ENCODE measurements at regions not wholly inside any gene's neighbourhood (a gene's known extent, or its start where the extent isn't known, plus 50 kb on each side); places are given as distances from the start of the nearest gene placed in this dataset.

- no peak for TF ChIP-seq POLR2A (IDR thresholded peaks at IDR 0.05)
- TF ChIP-seq CTCF (IDR thresholded peaks at IDR 0.05) = no peak
- intact Hi-C loops (cut with DNase I) = no loop called here
- Histone ChIP-seq H3K27ac (no peak overlapping the region), H3K27me3 (no peaks in the 10 kb centered on the region), H3K9me3 (peaks cover 0 to 13% (median 0%) of the 10 kb centered on the region in 3 donors), H3K4me3 (no peak overlapping the region), H3K4me1 (no peaks in the 10 kb centered on the region), H3K36me3 (no peaks in the 10 kb centered on the region)
- DNase-seq = no peak
- WGBS, 2 donors = 49 to 94% methylated on average over 3 of the region's 3 CpGs
Observed at GRCh38 chr3:104526901-104527401, 839.8 kb upstream of the ALCAM start.

GRCh38 chr3:104530934-104531333 is 835.8 kb upstream of the ALCAM start:
- 74 to 88% methylated on average over 3 of the region's 8 CpGs for WGBS, 2 donors
- intact Hi-C loops (cut with DNase I) = no loop called here
- no peak overlapping the region for H3K4me3 ChIP-seq
- H3K27me3 ChIP-seq = no peaks in the 10 kb centered on the region
- H3K9me3 ChIP-seq = peaks cover 0 to 20% (median 0%) of the 10 kb centered on the region in 3 donors
- no peaks in the 10 kb centered on the region for H3K36me3 ChIP-seq
- TF ChIP-seq POLR2A (IDR thresholded peaks at IDR 0.05) (no peak), CTCF (IDR thresholded peaks at IDR 0.05) (no peak)
- DNase-seq = no peak
- H3K27ac ChIP-seq = no peak overlapping the region
- no peaks in the 10 kb centered on the region for H3K4me1 ChIP-seq

GRCh38 chr3:104536715-104537114 is 830.0 kb upstream of the ALCAM start:
- no peak overlapping the region for H3K27ac ChIP-seq
- no peak for DNase-seq
- H3K36me3 ChIP-seq = no peaks in the 10 kb centered on the region
- TF ChIP-seq POLR2A (IDR thresholded peaks at IDR 0.05) (no peak), CTCF (IDR thresholded peaks at IDR 0.05) (no peak)
- no peaks in the 10 kb centered on the region for H3K27me3 ChIP-seq
- H3K4me3 ChIP-seq = no peak overlapping the region
- H3K4me1 ChIP-seq = no peaks in the 10 kb centered on the region
- intact Hi-C loops (cut with DNase I) = no loop called here
- peaks cover 0 to 9% (median 0%) of the 10 kb centered on the region in 3 donors for H3K9me3 ChIP-seq

- Histone ChIP-seq H3K4me3 (no peak overlapping the region), H3K27me3 (no peaks in the 10 kb centered on the region), H3K4me1 (no peaks in the 10 kb centered on the region), H3K36me3 (no peaks in the 10 kb centered on the region), H3K27ac (no peak overlapping the region), H3K9me3 (peaks cover 0 to 3% (median 0%) of the 10 kb centered on the region in 3 donors)
- WGBS, 2 donors = 78 to 87% methylated on average over 3 of the region's 3 CpGs
- no peak for DNase-seq
- intact Hi-C loops (cut with DNase I) = no loop called here
- TF ChIP-seq POLR2A (IDR thresholded peaks at IDR 0.05) = no peak
- no peak for TF ChIP-seq CTCF (IDR thresholded peaks at IDR 0.05)
Observed at GRCh38 chr3:104537323-104537722, 829.4 kb upstream of the ALCAM start.

- no peaks in the 10 kb centered on the region for H3K4me1 ChIP-seq
- intact Hi-C loops (cut with DNase I) = no loop called here
- no peaks in the 10 kb centered on the region for H3K36me3 ChIP-seq
- no peak overlapping the region for H3K27ac ChIP-seq
- no peak overlapping the region for H3K4me3 ChIP-seq
- WGBS, 2 donors = 27 to 51% methylated on average over 3 of the region's 3 CpGs
- TF ChIP-seq POLR2A (IDR thresholded peaks at IDR 0.05) (no peak), CTCF (IDR thresholded peaks at IDR 0.05) (no peak)
- no peak for DNase-seq
- no peaks in the 10 kb centered on the region for H3K9me3 ChIP-seq
- H3K27me3 ChIP-seq = peaks cover 0 to 3% (median 0%) of the 10 kb centered on the region in 4 donors
Observed at GRCh38 chr3:104546301-104546700, 820.4 kb upstream of the ALCAM start.
